HG03175 (cell line): ENCODE measurements at regions not wholly inside any gene's neighbourhood (a gene's known extent, or its start where the extent isn't known, plus 50 kb on each side); places are given as distances from the start of the nearest gene placed in this dataset.
"Not testable (repeated sequence)": the region's sequence is repeated elsewhere in the genome, so short reads cannot be mapped to it uniquely, and the experiment has no call there.

Experiments
- ATAC-seq: cut with Tn5 transposase; IDR thresholded peaks from one replicate; pipeline ENCODE4 v1.9.1; 2021; ENCODE audit warnings: mild to moderate bottlenecking, moderate library complexity; ENCODE audit not compliant: unreplicated experiment

GRCh38 chr4:27915822-27916221 lies 1055.2 kb downstream of the STIM2 start:
- ATAC-seq = no peak

- ATAC-seq = no peak
Observed at GRCh38 chr4:27916452-27917184, 1056.0 kb downstream of the STIM2 start.

- no peak for ATAC-seq
Observed at GRCh38 chr4:27917381-27917780, 1056.7 kb downstream of the STIM2 start.

- no peak for ATAC-seq
Observed at GRCh38 chr4:27921231-27921630, 1060.6 kb downstream of the STIM2 start.

GRCh38 chr4:27928761-27929540 lies 1068.3 kb downstream of the STIM2 start:
- no peak for ATAC-seq

GRCh38 chr4:27930291-27930690 lies 1069.7 kb downstream of the STIM2 start:
- no peak for ATAC-seq

GRCh38 chr4:27930976-27931375 lies 1070.3 kb downstream of the STIM2 start:
- ATAC-seq = no peak

GRCh38 chr4:27931584-27931983 lies 1070.9 kb downstream of the STIM2 start:
- ATAC-seq = no peak

- no peak for ATAC-seq
Observed at GRCh38 chr4:27934871-27935270, 1074.2 kb downstream of the STIM2 start.

GRCh38 chr4:27946799-27947198 lies 1086.2 kb downstream of the STIM2 start:
- ATAC-seq = no peak

- ATAC-seq = no peak
Observed at GRCh38 chr4:27947302-27947701, 1086.7 kb downstream of the STIM2 start.

GRCh38 chr4:27964095-27964494 lies 1103.5 kb downstream of the STIM2 start:
- ATAC-seq = no peak

GRCh38 chr4:27966664-27967063 lies 1106.0 kb downstream of the STIM2 start:
- ATAC-seq = no peak

GRCh38 chr4:27973056-27973455 lies 1112.4 kb downstream of the STIM2 start:
- no peak for ATAC-seq

- ATAC-seq = no peak
Observed at GRCh38 chr4:27973700-27974099, 1113.1 kb downstream of the STIM2 start.

- no peak for ATAC-seq
Observed at GRCh38 chr4:27974339-27974738, 1113.7 kb downstream of the STIM2 start.

GRCh38 chr4:27974881-27975280 lies 1114.2 kb downstream of the STIM2 start:
- ATAC-seq = not testable (repeated sequence)

- not testable (repeated sequence) for ATAC-seq
Observed at GRCh38 chr4:27978427-27979109, 1117.9 kb downstream of the STIM2 start.

- ATAC-seq = no peak
Observed at GRCh38 chr4:27985522-27985921, 1124.9 kb downstream of the STIM2 start.

- no peak for ATAC-seq
Observed at GRCh38 chr4:27986476-27986875, 1125.8 kb downstream of the STIM2 start.

GRCh38 chr4:28001698-28002097 lies 1141.1 kb downstream of the STIM2 start:
- no peak for ATAC-seq

- ATAC-seq = no peak
Observed at GRCh38 chr4:28004520-28004919, 1143.9 kb downstream of the STIM2 start.
